HG03521 (cell line): ENCODE measurements at regions not wholly inside any gene's neighbourhood (a gene's known extent, or its start where the extent isn't known, plus 50 kb on each side); places are given as distances from the start of the nearest gene placed in this dataset.

Experiments used
- ATAC-seq: cut with Tn5 transposase; IDR thresholded peaks from one replicate; pipeline ENCODE4 v1.9.1; 2021; ENCODE audit warnings: mild to moderate bottlenecking, moderate library complexity; ENCODE audit not compliant: unreplicated experiment

GRCh38 chr3:94946683-94947082, 883.8 kb downstream of the NSUN3 start:
- no peak for ATAC-seq

GRCh38 chr3:94961423-94962100, 898.7 kb downstream of the NSUN3 start:
- ATAC-seq = no peak

- ATAC-seq = no peak
These were observed 903.1 kb downstream of the NSUN3 start for GRCh38 chr3:94965867-94966475.

GRCh38 chr3:94967196-94967595, 904.3 kb downstream of the NSUN3 start:
- ATAC-seq = no peak

GRCh38 chr3:94968519-94968918, 905.7 kb downstream of the NSUN3 start:
- no peak for ATAC-seq

GRCh38 chr3:94972066-94972465, 909.2 kb downstream of the NSUN3 start:
- no peak for ATAC-seq

- ATAC-seq = no peak
These were observed 915.2 kb downstream of the NSUN3 start for GRCh38 chr3:94978084-94978483.

GRCh38 chr3:94985778-94986177, 922.9 kb downstream of the NSUN3 start:
- no peak for ATAC-seq

GRCh38 chr3:94990952-94991705, 928.3 kb downstream of the NSUN3 start:
- ATAC-seq = no peak

- ATAC-seq = no peak
These were observed 933.9 kb downstream of the NSUN3 start for GRCh38 chr3:94996743-94997142.

- no peak for ATAC-seq
These were observed 939.7 kb downstream of the NSUN3 start for GRCh38 chr3:95002438-95003046.

- ATAC-seq = no peak
These were observed 965.8 kb downstream of the NSUN3 start for GRCh38 chr3:95028688-95029087.

- ATAC-seq = no peak
These were observed 966.8 kb downstream of the NSUN3 start for GRCh38 chr3:95029644-95030043.

- ATAC-seq = no peak
These were observed 973.7 kb downstream of the NSUN3 start for GRCh38 chr3:95036526-95037021.

- no peak for ATAC-seq
These were observed 974.2 kb downstream of the NSUN3 start for GRCh38 chr3:95037097-95037496.

GRCh38 chr3:95037927-95038326, 975.1 kb downstream of the NSUN3 start:
- ATAC-seq = no peak

GRCh38 chr3:95044101-95044500, 981.2 kb downstream of the NSUN3 start:
- ATAC-seq = no peak

- ATAC-seq = no peak
These were observed 985.7 kb downstream of the NSUN3 start for GRCh38 chr3:95048564-95048963.

GRCh38 chr3:95049841-95050240, 987.0 kb downstream of the NSUN3 start:
- no peak for ATAC-seq

GRCh38 chr3:95055288-95055687, 992.4 kb downstream of the NSUN3 start:
- ATAC-seq = no peak

- no peak for ATAC-seq
These were observed 1019.3 kb downstream of the NSUN3 start for GRCh38 chr3:95082191-95082590.
